ENCODE measurements at regions not wholly inside any gene's neighbourhood (a gene's known extent, or its start where the extent isn't known, plus 50 kb on each side); places are given as distances from the start of the nearest gene placed in this dataset.
"Not testable (repeated sequence)": the region's sequence is repeated elsewhere in the genome, so short reads cannot be mapped to it uniquely, and the experiment has no call there.

GRCh38 chr4:132707955-132708354, 441.1 kb upstream of the PCDH10 start:
- DNase-seq = no peak

DNA sequence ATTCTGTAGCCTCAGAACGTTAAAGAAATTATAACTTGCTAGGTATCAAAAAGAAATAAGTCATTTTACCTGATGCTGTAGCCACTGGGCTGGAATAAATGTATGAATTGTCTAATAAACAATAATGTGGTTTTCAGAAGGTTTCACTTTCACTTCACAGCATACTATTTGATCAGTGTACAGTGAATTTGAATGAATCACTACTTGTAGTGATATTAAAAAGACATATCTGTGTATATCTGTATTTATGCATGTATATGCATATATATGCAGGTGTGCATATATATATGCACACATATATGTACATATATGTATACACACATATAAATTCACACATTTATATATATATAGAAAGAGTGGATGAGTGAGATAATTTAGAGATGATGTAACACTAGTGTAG, 440.0 kb upstream of the PCDH10 start:
- no peak for DNase-seq

DNA sequence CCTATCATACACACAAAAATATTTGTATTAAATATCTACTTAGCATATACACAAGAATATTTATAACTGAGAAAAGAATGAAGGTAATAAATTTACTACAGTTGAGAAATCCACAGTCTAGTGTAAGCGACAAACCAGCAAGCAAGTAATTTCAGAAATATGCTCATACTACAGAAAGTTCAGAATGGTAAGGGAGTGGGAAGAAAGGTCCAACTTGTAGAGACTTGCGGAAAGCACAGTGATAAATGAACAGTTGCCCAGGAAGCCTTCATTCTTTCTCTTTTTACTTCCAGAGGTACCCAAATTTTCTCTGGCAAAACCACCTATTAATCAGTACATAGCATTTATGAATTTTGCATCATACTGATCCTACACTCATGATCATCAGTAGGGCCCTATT, 438.1 kb upstream of the PCDH10 start:
- DNase-seq = no peak

DNA sequence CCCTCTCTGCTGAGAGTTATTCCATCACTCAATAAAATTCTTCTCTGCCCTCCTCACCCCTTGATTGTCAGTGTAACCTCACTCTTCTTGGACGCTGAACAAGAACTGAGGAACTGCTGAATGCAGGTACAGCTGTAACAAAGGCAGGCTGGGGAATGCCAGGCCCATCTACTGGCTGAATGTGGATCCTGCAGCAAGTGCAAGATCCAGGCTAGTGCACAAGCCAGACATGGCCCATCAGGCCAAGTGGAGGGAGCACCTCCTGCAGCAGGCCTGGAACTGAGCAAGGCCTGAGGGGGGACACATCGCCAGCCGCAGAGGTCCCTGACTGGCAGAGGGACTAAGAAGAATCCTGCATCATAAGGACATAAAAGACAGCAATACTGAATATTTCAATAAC, 411.8 kb upstream of the PCDH10 start:
- no peak for DNase-seq

GRCh38 chr4:132759199-132759780, 389.8 kb upstream of the PCDH10 start:
- DNase-seq = no peak

- no peak for DNase-seq
Measured at GRCh38 chr4:132763465-132763864, 385.6 kb upstream of the PCDH10 start.

DNA sequence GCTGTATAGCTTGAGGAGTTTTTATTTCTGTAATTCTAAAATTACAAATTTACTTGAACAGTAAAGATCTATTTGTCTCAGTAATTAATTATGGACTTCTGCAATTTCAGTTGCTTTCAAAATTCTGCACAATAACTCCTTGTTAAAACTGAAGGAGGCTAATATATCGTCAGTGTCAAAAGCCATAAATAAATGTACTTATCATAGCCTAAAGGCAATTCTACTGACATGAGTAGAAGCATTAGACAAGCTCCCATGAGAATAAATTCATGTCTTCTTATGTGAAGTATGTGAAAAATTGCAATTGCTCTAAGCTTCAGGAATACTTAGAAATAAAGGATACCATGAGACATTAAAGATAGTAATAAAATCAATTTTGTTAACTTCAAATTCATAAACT, 381.2 kb upstream of the PCDH10 start:
- DNase-seq = no peak

GRCh38 chr4:132770776-132771175, 378.3 kb upstream of the PCDH10 start:
- no peak for DNase-seq

DNA sequence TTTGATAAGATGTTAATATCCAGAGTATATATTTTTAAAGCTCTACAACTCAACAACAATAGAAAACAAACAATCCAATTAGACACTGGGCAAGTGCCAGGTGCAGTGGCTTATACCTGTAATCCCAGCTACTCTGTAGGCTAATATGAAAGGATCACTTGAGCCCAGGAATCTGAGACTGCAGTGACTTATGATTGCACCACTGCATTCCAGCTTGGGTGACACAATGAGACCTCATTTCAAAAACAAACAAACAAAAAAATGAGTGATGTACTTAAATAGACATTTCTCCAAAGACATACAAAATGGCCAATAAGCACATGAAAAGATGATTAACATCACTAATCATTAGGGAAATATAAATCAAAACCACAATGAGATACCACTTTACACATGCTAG, 356.8 kb upstream of the PCDH10 start:
- DNase-seq = no peak

DNA sequence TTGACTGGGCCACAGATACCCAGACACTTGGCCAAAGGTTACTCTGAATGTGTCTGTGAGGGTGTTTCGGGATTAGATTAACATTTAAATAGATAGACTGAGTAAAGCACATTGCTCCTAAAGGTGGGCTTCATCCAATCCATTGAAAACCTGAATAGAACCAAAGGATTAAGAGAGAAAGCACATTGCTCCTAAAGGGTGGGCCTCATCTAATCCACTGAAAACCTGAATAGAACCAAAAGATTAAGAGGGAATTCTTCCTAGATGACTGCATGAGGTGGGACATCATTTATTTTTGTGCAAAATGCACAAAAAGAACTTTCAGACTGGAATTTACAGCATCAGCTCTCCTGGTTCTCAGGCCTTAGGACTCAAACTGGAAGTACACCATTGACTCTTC, 351.2 kb upstream of the PCDH10 start:
- DNase-seq = no peak

DNA sequence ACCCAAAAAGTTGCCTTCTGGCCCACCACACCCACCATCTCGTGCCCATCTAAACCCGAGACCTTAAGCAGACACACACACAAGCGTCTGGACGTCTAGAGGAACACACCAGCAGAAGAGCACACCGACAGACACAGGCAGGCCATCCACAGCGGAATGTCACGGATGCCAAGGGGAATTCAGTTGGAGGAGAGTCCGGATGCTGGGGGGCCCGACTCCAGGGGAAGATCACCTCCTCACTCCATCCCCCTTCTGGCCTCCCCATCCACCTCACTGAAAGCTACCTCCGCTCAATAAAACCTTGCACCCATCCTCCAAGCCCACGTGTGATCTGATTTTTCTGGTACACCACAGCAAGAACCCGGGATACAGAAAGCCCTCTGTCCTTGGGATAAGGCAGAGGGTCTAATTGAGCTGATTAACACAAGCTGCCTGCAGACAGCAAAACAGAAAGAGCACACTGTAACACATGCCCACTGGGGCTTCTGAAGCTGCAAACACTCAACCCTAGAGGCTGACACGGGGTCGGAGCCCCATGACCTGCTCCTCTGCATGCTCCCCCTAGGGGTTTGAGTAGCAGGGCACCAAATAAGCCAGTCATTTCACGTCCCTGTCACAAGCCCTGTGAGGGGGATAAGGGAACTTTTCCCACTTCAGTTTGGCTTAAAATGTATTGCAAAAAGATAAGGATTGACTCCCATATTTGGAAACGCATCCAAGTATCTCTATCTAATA, 339.6 kb upstream of the PCDH10 start:
- DNase-seq = no peak

DNA sequence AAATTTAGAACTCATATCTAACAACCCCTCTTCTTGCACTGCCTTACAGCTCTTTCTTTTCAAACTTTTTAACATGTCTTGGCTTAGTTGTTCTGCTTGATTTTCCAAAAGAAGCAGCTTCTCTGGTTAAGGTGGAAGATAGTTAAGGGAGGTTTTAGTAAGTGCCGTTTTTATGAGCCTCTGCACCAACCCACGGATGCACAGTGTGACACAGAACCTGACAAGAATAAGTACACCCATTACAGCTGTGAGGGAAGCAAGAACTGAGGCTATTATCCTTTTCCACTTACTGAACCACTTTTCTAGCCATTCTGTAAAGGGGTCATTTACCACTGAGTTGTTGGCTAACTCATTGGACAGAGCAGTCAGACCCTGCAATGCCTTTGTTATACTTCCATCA, 336.0 kb upstream of the PCDH10 start:
- not testable (repeated sequence) for DNase-seq

DNA sequence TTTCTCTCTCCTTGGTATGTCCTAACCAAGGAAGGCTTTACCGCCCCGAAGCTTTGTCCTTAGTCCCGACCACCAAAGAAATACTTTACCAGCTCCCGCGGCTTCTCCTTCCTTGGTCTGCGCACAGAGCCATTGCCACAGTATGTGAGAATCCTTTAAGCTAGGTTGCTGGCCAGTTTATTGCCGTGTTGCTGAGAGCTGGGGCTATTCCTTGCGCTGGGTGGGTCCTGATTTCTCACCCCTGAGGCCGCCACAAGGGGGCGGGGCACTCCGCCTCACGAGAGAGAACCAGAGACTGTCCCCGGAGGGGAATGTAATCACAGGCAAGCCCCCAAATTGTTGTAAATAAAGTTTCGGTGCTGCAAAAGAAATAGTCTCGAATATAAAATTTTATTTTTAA, 331.0 kb upstream of the PCDH10 start:
- no peak for DNase-seq

DNA sequence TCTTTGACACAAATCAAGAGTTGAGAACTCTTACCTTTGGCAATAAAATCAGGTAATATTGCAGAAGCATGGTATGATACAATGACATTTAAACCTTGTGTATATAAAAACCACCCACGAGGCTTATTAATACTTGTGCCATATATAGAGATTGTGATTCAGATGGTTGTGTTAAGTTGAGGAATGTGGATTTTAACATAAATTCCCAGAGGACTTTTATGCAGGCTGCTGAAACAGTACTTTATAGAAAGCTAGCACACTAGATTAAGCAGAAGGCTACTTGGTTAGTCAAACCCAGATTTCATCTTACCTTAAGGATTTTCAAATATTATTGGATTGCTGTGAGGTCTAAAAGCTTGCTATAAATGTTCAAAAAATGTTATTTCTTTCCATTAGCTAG, 325.7 kb upstream of the PCDH10 start:
- DNase-seq = no peak

GRCh38 chr4:132824761-132825160, 324.3 kb upstream of the PCDH10 start:
- DNase-seq = no peak

DNA sequence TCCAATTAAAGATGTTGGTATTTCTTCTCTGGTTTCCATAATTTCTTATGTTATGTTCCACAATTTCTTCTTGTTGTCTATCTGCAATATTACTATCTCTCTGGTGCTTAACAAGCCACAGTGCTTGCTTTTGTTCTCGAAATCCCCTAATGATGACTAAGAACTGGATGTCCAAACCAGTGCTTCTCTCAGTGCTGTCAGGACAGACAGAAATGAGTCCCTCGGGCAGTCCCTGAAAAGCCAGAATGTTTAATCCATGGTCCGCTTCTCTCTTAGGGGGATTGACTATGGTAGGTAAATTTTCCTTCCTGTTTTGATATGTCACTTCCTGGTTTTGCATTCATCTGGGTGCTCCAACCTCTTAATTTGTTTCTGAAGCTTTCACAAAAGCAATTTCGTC, 321.6 kb upstream of the PCDH10 start:
- DNase-seq = no peak

GRCh38 chr4:132838244-132838643, 310.9 kb upstream of the PCDH10 start:
- DNase-seq = no peak

DNA sequence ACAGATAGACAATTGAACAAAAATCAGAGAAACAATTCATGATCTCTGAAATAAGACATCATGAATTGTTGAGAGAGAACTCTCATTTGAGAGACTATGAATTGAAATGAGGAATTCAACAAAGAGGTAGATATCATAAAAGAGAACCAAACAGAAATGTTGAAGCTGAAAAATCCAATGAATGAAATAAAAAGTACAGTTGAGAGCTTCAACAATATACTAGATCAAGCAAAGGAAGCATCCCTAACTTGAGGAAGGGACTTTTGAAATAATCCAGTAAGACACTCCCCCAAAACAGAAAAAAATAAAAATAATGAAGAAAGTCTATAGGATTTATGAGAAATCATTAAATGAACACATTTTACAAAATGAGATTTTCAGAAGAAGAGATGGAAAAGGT, 310.0 kb upstream of the PCDH10 start:
- DNase-seq = no peak

DNA sequence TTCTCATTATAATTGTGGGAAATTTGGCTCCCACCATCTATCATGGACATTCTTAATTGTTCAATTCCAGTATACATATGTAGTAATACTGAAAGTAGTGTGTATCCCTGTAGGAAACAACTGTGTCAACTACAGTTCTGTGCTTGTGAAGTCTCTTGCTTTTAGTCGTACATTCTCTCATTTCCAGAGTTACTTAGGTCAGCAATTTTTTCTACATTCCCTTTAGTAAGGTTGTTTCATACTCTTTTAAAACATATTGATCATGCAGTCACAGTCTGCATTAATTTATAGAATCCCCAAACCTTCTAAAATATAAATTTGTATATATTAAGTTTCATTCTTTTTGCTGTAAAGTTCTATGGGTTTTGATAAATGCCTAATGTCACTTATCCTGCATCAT, 289.2 kb upstream of the PCDH10 start:
- no peak for DNase-seq

DNA sequence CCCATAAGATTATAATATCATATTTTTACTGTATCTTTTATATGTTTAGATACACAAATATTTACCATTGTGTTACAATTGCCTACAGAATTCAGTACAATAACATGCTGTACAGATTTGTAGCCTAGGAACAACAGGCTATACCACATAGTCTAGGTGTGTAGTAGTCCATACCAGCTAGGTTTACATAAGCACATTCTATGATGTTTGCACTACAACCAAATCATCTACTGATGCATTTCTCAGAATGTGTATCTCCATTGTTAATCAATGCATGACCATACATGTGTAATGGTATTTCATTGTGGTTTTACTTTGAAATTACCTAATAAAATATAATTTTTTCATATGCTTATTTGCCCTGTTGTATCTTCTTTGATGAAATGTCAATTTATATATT, 288.1 kb upstream of the PCDH10 start:
- DNase-seq = no peak

DNA sequence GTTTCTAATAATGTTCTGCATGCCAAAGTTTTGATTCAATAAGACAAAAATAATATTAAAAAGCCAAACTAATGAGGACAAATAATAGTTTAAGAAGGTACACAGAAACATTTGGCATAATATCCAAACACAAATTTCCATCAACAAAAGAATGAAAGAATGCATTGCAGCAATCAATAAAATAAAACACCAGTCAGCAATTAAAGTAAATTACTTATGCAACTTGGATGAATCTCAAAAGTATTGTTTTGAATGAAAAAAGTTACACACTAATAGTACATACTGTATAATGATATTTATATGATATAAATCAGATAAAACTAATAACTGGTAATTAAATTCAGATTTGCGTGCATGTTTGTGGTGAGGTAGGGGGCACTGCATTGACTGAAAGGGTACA, 285.5 kb upstream of the PCDH10 start:
- DNase-seq = no peak

DNA sequence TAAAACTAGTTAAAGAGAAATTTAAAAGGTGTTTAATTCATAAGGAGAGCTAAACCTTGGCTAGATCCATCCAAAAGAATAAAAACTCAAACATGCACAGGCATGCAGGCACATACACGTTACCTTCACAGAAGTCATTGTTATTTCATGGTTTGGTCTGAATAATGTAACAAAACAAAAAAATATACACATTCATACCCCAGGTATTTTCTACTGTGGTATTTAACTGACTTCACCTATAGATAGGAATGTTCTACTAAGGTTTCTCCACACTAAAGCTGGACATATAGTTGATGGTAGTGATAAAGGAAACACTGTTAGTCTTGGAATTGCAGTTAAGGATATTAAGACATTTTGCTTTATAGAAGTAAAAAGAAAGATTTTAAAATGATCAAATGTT, 283.6 kb upstream of the PCDH10 start:
- DNase-seq = no peak

- no peak for DNase-seq
Measured at GRCh38 chr4:132865922-132866321, 283.2 kb upstream of the PCDH10 start.

- DNase-seq = no peak
Measured at GRCh38 chr4:132866616-132867015, 282.5 kb upstream of the PCDH10 start.

DNA sequence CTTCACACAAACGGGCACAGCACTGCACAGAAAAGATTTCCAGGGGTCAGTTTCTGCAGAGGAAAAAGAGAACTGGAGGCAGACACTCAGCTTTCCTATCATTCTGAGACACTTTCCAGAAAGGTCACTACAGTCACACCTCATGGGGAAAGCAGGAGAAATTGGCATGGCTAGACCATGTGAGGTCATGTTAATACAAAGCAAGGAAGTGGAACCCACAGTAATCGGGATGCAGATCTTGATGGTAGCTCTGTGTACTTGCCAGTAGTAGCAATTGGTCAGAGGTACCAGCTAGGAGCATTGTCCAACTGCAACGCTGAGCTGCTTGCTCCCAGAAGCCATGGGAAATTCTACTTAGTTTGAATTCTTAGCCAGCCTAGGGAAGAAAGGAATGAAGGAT, 255.3 kb upstream of the PCDH10 start:
- DNase-seq = no peak

All from activated naive CD4-positive, alpha-beta T cell (primary cell).